Uterus (tissue), 2 donors: ENCODE measurements at regions not wholly inside any gene's neighbourhood (a gene's known extent, or its start where the extent isn't known, plus 50 kb on each side); places are given as distances from the start of the nearest gene placed in this dataset.

Experiments used
- POLR2A ChIP-seq, 2 donors: fragments of 450-650 bp; IDR thresholded peaks; one replicate each; pipeline ENCODE4 v1.6.1; 2016; ENCODE audit warnings: antibody characterized with exemption in 2 of 2, mild to moderate bottlenecking in 1 of 2, moderate library complexity in 1 of 2
- TF ChIP-seq, protein P1 (sequence below), 4 experiments: fragments of 200-600 bp in 2 of 4; fragments of 450-650 bp in 2 of 4; sonication (generic) in 2 of 4; IDR thresholded peaks; one replicate each; pipeline ENCODE4 v1.5.1; 2016 to 2019; ENCODE audit warnings: antibody characterized with exemption in 4 of 4, mild to moderate bottlenecking in 2 of 4, moderate library complexity in 1 of 4

DNA sequence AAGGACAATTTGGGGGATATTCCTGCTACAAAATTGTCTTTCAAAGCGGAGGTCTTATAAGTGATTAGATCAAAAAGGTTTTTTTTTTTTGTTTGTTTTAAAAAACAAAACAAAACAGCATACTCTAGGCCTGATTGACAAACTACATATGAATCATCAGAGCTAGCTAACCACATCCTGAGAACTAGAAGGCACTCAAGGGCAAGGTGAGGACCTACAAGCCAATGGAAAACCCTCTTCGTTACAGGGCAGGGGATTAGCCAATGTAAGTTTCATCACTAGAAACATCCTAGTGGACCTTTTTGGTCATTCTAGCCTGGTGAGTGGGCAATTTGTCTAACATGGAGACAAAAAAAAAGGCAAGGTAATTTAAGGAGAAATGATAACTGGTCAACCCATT is 428.6 kb downstream of the RFC3 start:
- TF ChIP-seq, protein P1, sequence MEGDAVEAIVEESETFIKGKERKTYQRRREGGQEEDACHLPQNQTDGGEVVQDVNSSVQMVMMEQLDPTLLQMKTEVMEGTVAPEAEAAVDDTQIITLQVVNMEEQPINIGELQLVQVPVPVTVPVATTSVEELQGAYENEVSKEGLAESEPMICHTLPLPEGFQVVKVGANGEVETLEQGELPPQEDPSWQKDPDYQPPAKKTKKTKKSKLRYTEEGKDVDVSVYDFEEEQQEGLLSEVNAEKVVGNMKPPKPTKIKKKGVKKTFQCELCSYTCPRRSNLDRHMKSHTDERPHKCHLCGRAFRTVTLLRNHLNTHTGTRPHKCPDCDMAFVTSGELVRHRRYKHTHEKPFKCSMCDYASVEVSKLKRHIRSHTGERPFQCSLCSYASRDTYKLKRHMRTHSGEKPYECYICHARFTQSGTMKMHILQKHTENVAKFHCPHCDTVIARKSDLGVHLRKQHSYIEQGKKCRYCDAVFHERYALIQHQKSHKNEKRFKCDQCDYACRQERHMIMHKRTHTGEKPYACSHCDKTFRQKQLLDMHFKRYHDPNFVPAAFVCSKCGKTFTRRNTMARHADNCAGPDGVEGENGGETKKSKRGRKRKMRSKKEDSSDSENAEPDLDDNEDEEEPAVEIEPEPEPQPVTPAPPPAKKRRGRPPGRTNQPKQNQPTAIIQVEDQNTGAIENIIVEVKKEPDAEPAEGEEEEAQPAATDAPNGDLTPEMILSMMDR (IDR thresholded peaks at IDR 0.05), result no peak
- TF ChIP-seq POLR2A (IDR thresholded peaks at IDR 0.05), result no peak
